Neural progenitor cell (in vitro differentiated cells): ENCODE measurements at regions not wholly inside any gene's neighbourhood (a gene's known extent, or its start where the extent isn't known, plus 50 kb on each side); places are given as distances from the start of the nearest gene placed in this dataset.

ENCODE experiments used
- EZH2 ChIP-seq: fragments of 200-600 bp; sonication (generic); IDR thresholded peaks from 2 replicates; pipeline ENCODE4 v1.6.1; 2017; ENCODE audit warnings: antibody characterized with exemption, mild to moderate bottlenecking, moderate library complexity
- EZH2phosphoT487 ChIP-seq: fragments of 200-600 bp; sonication (generic); IDR thresholded peaks from 2 replicates; pipeline ENCODE4 v1.6.1; 2017; ENCODE audit warnings: antibody characterized with exemption
- TF ChIP-seq, protein P1 (sequence below): fragments of 200-600 bp; sonication (generic); IDR thresholded peaks from 2 replicates; pipeline ENCODE4 v1.5.1; 2017; ENCODE audit warnings: antibody characterized with exemption, mild to moderate bottlenecking

DNA sequence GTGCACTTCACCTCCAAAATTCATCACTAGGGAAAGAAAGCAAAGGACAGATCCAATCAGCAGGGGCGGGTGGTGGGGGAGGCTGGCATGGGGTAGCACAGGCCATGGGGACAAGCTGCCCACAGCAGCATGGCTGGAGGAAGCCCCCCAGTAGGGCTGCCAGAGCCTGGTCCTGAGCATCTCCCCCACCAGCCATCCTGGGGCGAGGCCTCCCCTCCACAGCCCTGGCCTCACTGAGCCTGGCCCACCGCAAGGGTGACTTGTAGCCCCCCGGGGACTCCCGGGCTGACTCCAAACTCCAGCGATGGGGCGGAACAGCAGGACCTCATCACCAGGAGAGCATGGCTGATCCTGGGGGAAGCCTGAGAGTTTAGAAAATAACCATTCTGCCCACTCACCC lies 92.4 kb upstream of the TCERG1L start:
- TF ChIP-seq, protein P1, sequence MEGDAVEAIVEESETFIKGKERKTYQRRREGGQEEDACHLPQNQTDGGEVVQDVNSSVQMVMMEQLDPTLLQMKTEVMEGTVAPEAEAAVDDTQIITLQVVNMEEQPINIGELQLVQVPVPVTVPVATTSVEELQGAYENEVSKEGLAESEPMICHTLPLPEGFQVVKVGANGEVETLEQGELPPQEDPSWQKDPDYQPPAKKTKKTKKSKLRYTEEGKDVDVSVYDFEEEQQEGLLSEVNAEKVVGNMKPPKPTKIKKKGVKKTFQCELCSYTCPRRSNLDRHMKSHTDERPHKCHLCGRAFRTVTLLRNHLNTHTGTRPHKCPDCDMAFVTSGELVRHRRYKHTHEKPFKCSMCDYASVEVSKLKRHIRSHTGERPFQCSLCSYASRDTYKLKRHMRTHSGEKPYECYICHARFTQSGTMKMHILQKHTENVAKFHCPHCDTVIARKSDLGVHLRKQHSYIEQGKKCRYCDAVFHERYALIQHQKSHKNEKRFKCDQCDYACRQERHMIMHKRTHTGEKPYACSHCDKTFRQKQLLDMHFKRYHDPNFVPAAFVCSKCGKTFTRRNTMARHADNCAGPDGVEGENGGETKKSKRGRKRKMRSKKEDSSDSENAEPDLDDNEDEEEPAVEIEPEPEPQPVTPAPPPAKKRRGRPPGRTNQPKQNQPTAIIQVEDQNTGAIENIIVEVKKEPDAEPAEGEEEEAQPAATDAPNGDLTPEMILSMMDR: no peak
- no peak for TF ChIP-seq EZH2
- no peak for TF ChIP-seq EZH2phosphoT487
